ENCODE measurements at regions not wholly inside any gene's neighbourhood (a gene's known extent, or its start where the extent isn't known, plus 50 kb on each side); places are given as distances from the start of the nearest gene placed in this dataset.
"Not testable (repeated sequence)": the region's sequence is repeated elsewhere in the genome, so short reads cannot be mapped to it uniquely, and the experiment has no call there.

GRCh38 chr4:30160140-30160539 is 560.0 kb upstream of the PCDH7 start:
- ATAC-seq = no peak

DNA sequence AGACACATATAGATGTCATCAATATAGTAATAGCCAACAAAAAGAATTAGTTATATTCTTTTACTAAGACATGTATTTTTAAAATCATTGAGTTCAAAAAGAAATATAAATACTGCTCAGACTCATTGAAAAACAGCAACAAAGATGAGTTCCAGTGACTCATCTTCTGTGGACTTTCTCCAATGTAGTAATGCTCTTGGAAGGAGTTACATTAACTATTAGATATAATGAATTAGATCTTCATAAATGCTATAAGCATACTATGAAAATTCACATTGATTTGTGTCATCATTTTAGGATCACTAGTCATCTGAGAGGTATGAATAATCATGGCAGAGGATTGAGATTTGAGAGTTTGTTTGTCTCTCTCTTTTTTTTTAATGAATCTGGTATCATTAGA is 547.8 kb upstream of the PCDH7 start:
- no peak for ATAC-seq

DNA sequence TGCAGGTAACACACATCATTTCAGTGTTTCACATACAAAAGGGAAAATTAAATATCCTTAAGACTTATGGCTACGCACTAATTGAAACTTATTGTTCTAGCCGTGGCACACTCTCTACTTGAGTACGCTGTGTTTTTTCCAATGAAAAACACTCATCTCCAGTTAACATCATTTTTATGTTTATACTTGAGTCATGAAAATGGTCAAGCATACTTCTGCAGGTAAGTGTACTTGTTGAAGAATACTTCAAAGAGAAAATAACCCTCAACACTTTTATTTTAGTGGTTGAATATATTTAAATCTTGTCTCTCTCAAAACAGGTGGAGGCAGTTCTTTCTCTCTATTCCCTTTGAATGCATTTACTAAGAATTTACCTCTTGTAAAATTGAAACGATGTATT is 538.7 kb upstream of the PCDH7 start:
- no peak for ATAC-seq

GRCh38 chr4:30181918-30182317 is 538.3 kb upstream of the PCDH7 start:
- ATAC-seq = no peak

GRCh38 chr4:30182786-30183185 is 537.4 kb upstream of the PCDH7 start:
- ATAC-seq = no peak

- ATAC-seq = no peak
These were observed 528.3 kb upstream of the PCDH7 start for GRCh38 chr4:30191902-30192301.

- no peak for ATAC-seq
These were observed 512.8 kb upstream of the PCDH7 start for GRCh38 chr4:30207389-30207788.

DNA sequence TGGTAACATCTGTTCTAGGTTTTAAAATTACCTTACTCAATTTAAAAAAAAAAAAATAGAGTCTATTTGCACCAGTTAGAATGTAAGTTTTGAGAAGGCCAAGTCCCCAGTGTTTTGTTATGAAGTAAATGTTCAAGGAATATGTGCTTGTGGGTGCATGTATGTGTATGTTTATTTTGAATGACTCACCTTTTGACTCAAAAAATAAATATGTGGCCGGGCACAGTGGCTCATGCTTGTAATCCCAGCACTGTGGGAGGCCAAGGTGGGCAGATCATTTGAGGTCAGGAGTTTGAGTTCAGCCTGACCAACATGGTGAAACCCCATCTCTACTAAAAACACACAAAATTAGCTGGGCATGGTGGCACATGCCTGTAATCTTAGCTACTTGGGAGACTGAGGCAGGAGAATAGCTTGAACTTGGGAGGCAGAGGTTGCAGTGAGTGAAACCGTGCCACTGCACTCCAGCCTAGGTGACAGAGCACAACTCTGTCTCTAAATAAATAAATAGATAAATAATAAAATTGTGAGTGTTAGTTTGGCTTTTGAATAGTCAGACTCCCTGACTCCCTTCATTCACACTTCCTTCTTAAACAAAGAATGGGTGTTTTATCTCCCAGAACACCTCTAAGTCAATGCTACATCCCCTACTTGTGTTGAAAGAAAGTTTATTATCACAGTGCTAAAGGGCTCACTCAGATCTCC is 511.3 kb upstream of the PCDH7 start:
- no peak for ATAC-seq

- ATAC-seq = not testable (repeated sequence)
These were observed 504.2 kb upstream of the PCDH7 start for GRCh38 chr4:30215973-30216372.

GRCh38 chr4:30245140-30245539 is 475.0 kb upstream of the PCDH7 start:
- ATAC-seq = no peak

DNA sequence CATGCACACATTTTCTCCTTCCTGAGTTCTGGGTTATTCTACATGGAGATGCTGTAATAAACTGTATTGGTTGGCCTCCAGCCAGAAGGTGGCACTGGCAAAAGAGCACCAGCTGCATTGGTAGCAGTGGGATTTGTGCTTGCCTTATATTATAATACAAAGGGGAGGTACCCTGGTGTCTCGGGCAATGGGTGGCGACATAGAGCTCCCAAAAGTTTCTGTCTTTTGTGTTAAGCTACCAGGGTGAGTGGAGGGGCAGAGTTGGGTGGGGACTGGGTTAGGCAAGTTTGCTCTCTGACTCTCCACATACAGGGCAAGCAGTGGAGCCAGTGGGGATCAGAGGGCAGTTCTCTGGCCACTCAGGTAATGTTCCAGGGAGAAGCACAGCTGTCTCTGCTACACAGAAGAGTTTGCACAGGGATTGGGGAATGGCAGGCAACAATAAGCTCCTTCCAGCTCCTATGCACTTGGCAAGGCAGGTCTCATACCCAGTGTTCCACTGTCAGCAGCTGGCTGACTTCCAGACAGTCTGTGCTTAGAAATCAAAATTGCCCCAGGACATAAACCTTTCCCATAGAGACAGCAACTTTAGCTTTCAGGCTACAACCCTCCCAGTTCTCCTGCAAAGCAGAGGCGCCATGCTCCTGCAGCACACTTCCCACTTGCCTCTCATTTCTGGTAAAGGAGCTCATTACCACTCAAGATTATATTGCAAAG is 463.9 kb upstream of the PCDH7 start:
- ATAC-seq = peak; percentile 31

GRCh38 chr4:30258949-30259348 is 461.2 kb upstream of the PCDH7 start:
- ATAC-seq = no peak

GRCh38 chr4:30262379-30262778 is 457.8 kb upstream of the PCDH7 start:
- ATAC-seq = no peak

- ATAC-seq = no peak
These were observed 455.7 kb upstream of the PCDH7 start for GRCh38 chr4:30264465-30264864.

DNA sequence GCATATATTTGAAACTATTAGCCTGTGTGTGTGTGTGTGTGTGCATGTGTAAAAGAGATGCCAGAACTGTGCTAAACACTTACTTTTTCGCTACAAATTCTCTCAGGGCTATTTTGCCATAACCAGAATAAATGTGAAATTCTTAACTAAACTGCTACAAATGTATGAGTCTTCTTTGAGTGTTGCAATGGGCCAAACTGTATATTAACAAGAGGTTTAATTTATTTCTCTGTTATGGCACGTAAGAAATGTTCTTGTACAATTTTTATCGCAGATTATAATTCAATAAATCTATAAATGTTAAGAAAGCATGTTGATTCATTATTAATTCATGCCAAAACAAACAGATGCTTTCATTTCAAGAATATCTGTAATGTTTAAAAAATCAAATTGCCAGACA is 454.5 kb upstream of the PCDH7 start:
- no peak for ATAC-seq

- no peak for ATAC-seq
These were observed 451.8 kb upstream of the PCDH7 start for GRCh38 chr4:30268370-30268769.

GRCh38 chr4:30269850-30270249 is 450.3 kb upstream of the PCDH7 start:
- no peak for ATAC-seq

DNA sequence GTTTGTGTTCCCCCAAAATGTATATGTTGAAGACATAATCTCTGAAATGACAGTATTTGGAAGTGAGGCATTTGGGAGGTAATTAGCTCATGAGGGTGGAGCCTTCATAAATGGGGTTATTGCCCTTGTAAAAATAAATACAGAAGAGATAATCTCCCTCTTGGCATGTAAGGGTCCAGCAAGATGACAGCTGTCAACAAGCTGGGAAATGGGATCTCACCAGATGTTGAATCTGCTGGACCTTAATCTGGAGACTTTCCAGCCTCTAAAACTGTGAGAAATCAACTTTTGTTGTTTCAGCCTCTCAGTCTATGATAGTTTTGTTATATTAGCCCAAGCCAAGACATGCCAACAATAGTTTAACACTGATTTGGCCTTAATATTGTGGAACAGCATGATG is 438.2 kb upstream of the PCDH7 start:
- ATAC-seq = no peak

DNA sequence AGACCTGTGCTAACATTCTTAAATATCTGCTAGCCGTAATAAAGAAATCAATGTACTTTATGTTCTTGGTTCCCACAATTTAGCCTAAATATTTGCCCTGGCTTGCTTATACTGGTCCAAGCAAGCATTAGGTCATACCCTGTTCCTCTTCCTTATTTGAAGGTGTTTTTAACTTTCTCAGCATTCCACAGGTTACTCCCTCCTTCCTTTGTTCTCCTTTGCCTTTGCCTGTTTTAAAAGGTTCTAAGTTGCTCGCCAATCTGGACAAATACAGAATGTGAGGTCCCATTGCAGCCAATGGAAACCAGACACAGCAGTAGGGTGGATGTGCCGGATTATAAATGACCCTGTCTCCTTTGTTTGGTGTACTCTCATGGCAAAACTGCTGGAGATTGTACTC is 436.8 kb upstream of the PCDH7 start:
- ATAC-seq = no peak

DNA sequence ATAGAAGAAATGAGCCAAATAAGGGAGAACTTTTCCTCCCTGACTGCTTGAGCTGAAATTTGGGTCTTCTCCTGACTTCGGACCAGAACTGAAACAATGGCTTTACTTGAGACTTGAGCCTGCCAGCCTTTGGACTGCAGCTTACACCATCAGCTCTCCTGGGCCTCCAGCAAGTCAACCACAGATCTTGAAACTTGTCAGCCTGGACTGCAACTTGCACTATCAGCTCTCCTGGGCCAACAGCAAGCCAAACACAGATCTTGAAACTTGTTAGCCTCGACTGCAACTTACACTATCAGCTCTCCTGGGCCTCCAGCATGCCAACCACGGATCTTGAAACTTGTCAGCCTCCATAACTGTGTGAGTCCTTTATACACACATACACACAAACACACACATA is 425.9 kb upstream of the PCDH7 start:
- ATAC-seq = no peak

- no peak for ATAC-seq
These were observed 424.5 kb upstream of the PCDH7 start for GRCh38 chr4:30295652-30296051.

DNA sequence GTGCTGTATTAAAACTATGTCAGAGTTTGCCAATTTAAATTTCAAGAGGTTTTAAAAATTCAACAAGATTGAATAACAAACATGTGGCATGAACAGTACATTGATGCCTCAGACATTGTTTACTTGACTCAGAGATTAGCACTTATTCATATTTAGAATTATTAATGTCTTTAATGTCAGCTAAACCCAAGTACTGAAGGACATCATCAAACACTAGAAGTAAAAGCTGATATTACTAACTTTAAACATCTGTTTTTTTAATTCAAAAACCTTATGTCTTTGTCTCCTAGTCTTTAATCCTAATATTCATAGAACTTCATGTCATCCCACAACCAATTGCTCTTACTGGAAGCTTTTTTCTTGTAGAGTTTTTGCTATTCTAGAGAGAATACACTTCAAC is 406.2 kb upstream of the PCDH7 start:
- no peak for ATAC-seq

DNA sequence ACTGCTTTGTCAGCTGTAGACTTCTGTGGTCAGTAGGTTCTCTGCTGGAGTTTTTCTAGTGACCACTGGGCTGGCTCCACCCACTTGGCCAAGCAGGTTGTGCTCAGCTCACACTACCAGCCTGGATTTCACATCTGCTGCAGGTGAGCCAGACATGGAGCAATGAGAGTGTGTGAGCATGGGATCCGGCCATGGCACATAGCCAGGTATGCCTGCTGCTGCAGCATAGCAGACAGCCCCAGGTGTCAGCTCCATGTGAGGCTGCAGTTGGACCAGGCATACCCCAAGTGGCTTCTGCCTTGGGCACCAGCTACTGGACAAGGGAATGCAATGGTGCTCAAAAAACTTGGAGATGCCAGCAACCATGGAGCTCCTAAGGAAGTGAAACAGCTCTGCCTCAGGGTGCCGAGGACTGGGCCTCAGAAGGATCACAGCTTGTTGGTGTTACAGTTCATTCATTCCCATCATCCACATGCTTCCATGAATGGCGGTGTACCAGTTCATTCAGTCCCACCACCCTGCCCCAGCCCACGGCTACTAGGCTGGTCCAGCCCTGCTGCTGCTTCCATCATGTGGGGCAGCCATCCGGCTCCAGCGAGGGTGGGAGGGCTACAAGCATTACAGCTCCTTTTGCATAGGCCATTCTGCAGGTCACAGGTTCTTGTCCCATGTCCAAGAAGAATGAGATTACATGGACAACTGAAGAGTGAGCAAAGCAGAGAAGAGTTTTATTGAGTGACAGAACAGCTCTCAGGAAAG is 389.1 kb upstream of the PCDH7 start:
- no peak for ATAC-seq

DNA sequence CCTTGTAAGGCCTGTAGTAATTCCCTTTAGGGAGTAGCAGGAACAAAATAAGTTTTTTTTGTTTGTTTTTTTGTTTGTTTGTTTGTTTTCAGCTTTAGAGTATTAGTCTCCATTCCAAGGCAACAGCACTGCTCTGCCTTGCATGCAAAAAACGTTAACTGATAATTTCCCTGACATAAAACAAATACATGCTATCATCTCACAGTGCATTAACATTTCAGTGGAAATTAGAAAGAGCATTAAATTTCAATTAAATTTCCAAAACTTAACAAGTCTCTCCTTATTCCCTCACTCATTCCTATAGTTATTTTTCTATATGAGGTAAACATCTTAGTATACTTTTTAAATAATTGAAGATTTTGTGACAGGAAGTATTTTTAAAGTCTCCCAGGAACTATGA is 378.4 kb upstream of the PCDH7 start:
- ATAC-seq = no peak

All from esophagus mucosa (tissue), 1 donor.